ENCODE measurements at regions not wholly inside any gene's neighbourhood (a gene's known extent, or its start where the extent isn't known, plus 50 kb on each side); places are given as distances from the start of the nearest gene placed in this dataset.
A peak's percentile ranks its signal among the peaks of the same experiment; 100 is the strongest.

GRCh38 chr5:17882760-17883488, 248.7 kb downstream of the TAF11L14 start:
- FAIRE-seq (no peak), DNase-seq (ENCODE audit: insufficient read length, low spot score) (no peak)

- no peak for DNase-seq (ENCODE audit: insufficient read length, low spot score)
- peak; percentile 84 for FAIRE-seq
Measured at GRCh38 chr5:17888155-17888554, 253.9 kb downstream of the TAF11L14 start.

- DNase-seq (ENCODE audit: insufficient read length, low spot score): no peak
- FAIRE-seq: no peak
Measured at GRCh38 chr5:17890501-17890900, 256.2 kb downstream of the TAF11L14 start.

DNA sequence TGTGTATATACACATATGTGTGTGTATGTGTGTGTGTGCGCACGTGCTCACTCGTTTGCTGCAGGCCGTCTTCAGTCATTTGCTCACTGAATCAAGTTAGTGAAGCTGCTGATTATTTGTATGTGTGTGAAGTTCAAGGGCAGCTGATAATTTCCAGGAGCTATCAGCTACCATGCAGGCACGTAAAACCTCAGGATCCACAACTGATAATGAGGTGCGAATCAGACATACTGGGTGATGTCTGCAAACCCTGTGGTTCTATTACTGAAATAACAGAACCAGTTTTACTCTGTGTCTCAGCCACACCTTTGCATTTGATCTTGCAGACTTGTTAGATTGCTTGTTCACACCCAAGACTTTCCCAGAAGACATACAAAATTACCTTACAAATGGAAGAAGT, 257.6 kb downstream of the TAF11L14 start:
- FAIRE-seq (peak; percentile 86), DNase-seq (ENCODE audit: insufficient read length, low spot score) (no peak)

- no peak for FAIRE-seq
- DNase-seq (ENCODE audit: insufficient read length, low spot score): no peak
Measured at GRCh38 chr5:17893026-17893635, 258.9 kb downstream of the TAF11L14 start.

DNA sequence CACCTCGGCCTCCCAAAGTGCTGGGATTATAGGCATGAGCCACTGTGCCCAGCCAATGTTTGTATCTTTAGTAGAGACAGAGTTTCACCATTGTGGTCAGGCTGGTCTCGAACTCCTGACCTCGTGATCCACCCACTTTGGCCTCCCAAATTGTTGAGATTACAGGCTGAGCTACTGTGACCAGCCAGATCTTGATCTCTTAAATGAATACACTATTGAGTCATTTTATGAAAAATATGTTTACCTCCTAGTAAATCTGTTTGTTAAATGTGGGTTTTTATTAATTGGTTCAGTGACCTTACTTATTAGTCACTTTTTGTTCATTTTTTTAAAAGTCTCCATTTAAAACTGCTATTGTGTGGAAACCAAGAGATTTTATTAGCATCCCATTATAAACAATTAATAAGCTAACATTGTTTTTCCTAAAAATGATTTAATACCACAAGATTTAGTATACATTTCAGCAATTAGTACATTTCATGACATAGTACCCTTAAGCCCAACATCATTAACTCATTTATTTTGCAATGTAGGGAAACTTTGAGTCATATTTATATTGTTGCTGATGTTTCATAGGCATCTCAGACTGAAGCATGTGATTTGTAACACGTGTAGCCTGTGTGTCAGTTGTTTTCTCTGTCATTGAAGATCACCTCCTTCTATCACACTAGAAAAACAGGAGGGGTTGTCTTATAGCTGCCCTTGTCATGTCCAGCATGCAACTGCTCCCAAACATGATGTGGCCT, 261.2 kb downstream of the TAF11L14 start:
- DNase-seq (ENCODE audit: insufficient read length, low spot score) (no peak), FAIRE-seq (peak; percentile 23)

DNA sequence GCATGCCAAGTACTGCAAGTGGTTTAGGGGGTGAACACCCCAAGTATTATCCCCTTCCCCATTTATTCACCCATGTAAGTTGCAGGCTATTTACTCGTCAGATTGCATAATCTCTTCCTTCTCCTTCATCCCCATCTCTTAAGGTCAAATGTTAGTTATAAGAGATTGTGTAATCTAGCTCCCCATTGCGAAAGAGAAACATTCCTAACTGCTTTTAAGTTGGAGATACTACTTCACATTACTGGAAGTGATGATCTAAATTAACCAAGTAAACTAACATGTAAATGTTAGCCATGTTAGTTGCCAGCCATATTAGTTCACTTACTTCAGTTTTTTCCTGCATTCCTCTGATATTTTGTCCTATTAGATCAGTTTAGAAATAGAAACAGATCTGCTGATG, 262.3 kb downstream of the TAF11L14 start:
- DNase-seq (ENCODE audit: insufficient read length, low spot score): no peak
- FAIRE-seq: no peak

DNA sequence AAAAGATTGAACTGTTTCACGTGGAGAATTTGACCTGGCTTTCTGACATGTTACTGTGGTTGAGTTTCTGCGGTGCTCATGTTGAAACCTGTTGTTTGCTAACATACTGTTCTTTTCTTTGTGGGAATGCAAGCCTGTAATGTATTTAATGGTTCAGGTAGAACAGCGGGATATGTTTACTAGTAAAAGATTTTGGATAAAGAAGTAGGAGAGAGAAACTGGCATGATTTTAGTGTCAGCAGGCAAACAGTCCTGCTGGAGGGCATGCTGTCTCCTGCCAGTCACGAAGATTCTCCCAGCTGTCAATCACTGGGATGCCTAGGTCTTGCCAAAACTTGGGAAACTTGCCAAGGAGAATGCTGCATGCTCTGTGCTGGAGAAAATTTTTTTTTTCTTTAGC, 263.5 kb downstream of the TAF11L14 start:
- DNase-seq (ENCODE audit: insufficient read length, low spot score) (no peak), FAIRE-seq (no peak)

DNA sequence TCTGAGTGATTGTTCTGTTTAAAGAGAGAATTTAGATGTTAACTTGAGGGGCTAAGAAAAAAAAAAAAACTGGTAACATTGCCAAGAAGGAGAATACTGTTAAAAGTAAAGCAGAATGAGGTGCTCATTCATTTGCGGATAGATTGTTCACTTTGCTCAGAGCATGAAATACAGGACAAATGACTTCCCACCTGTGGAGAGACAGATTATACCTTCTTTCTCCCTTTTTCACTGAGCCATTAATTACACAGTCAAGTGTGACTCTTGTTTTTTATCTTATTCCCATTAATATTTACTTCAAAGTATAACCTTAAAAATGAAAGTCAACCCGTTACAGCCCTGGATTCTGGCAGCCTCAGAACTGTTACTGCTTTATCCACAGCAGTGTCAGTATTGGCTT, 264.5 kb downstream of the TAF11L14 start:
- FAIRE-seq: no peak
- DNase-seq (ENCODE audit: insufficient read length, low spot score): no peak

DNA sequence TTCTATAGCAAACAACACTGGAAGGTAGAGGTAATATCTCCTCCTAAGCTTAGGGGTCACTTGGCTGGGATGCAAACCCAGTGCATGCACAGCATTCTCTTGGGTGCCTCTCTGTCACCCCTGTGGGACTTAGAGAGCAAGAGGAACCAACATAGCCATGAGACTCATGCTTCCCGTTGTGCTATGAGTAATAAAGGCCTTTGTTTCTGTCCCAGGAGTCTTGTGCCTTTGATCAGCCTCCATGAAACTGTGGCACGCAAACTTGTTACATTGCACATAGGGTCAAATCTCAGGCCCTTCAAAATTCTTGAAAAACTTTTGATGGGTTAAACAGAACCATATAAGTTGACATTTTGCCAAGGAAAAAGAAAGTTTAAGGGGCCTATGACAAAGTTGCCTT, 272.8 kb downstream of the TAF11L14 start:
- FAIRE-seq (no peak), DNase-seq (ENCODE audit: insufficient read length, low spot score) (no peak)

DNA sequence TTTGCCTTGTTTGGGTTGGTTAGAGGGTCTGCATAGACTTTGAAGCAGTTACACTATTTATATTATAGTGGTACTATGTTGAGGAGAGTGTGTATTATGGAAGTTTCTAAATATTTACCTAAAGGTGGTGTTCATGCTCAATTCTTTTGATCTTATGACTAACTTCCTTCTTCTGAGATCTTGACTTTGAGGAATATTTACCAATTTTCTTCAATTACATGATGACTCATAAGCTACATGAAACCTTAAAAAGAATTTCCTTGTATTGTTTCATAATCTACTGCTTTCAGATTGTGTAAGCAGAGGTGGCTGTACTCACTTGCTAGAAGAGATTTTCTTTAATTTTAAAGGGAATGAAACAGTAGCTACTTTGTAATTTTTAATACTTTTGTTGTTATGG, 276.1 kb downstream of the TAF11L14 start:
- no peak for DNase-seq (ENCODE audit: insufficient read length, low spot score)
- no peak for FAIRE-seq

DNA sequence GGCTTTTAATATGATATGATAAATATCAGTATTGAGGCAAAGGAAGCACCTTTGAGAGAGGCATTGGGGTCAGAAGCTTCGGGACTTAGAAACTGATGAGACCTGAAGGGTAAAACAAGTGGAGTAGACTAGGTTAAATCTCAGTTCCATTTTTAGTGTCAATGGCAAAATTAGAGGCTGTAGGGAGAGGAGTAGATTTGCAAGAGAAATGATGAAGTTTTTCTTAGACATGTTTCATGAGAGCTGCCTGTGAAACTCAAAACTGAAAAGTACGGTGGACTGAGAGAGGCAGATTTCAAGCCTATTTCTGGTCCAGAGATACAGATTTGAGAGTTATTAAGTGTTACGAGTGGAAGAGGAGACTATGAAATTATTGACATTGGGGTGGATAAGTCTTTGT, 278.5 kb downstream of the TAF11L14 start:
- FAIRE-seq: no peak

GRCh38 chr5:17916446-17916845, 282.2 kb downstream of the TAF11L14 start:
- FAIRE-seq (no peak), DNase-seq (ENCODE audit: insufficient read length, low spot score) (no peak)

More for the DNA sequence above, 278.5 kb downstream of the TAF11L14 start:
- no peak for DNase-seq (ENCODE audit: insufficient read length, low spot score)

- FAIRE-seq: no peak
- no peak for DNase-seq (ENCODE audit: insufficient read length, low spot score)
Measured at GRCh38 chr5:17917465-17917864, 283.2 kb downstream of the TAF11L14 start.

GRCh38 chr5:17918373-17919104, 284.3 kb downstream of the TAF11L14 start:
- FAIRE-seq (no peak), DNase-seq (ENCODE audit: insufficient read length, low spot score) (no peak)

GRCh38 chr5:17925276-17925675, 291.0 kb downstream of the TAF11L14 start:
- no peak for DNase-seq (ENCODE audit: insufficient read length, low spot score)
- FAIRE-seq: peak; percentile 76

DNA sequence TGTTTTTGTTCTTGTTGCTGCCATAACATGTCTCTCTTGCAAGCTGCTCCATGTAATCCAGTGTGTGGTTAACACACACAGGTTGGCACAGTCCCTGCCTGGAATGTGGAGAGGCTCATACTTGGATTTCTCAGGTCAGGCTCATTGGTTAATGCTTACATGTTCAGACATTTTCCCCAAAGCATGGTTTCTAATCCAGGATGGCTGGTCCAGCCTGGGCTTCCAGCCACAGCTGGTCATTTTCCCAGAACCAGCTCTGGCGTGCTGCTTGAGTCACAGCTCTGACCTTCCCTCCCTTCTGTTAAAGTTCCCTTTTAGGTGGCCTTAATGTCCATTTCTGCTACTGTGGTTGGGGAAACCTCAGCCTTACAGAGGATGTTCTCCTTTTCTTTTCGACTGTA, 294.3 kb downstream of the TAF11L14 start:
- no peak for DNase-seq (ENCODE audit: insufficient read length, low spot score)
- FAIRE-seq: no peak

- FAIRE-seq: no peak
Measured at GRCh38 chr5:17929171-17929570, 294.9 kb downstream of the TAF11L14 start.

GRCh38 chr5:17930346-17930745, 296.1 kb downstream of the TAF11L14 start:
- DNase-seq (ENCODE audit: insufficient read length, low spot score) (no peak), FAIRE-seq (no peak)

More at GRCh38 chr5:17929171-17929570, 294.9 kb downstream of the TAF11L14 start:
- no peak for DNase-seq (ENCODE audit: insufficient read length, low spot score)

DNA sequence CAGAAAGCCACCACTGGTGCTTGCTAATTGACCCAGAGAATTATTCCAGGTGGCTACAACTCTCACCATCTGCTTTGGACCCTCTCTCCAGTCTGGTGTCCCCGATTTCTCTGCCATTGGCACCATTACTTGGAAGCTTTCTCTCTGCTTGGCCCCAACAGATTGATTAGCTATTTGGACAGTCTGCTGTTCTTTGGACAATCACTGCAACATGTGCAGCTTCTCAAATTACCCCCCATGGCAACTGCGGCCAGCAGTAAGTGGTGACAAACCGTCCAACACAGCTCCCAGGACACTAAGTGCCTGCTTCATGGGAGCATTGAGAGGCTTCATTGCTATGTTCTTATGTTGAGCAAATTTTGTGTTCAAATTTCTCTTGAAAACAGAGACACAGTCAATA, 309.8 kb downstream of the TAF11L14 start:
- no peak for FAIRE-seq

DNA sequence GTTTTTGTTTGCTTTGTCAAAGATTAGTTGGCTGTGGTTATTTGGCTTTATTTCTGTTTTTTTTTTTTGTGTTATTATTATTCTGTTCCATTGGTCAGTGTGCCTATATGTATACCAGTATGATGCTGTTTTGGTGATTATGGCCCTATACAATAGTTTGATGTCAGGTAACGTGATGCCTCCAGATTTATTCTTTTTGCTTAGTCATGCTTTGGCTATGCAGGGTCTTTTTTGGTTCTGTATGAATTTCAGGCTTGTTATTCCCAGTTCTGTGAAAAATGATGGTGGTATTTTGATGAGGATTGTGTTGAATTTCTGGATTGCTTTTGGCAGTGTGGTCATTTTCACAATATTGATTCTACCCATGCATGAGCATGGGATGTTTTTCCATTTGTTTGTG, 312.8 kb downstream of the TAF11L14 start:
- DNase-seq (ENCODE audit: insufficient read length, low spot score) (no peak), FAIRE-seq (no peak)

More for the DNA sequence above, 309.8 kb downstream of the TAF11L14 start:
- DNase-seq (ENCODE audit: insufficient read length, low spot score): no peak

Measured in HTR-8/SVneo (cell line).